ENCODE measurements at regions not wholly inside any gene's neighbourhood (a gene's known extent, or its start where the extent isn't known, plus 50 kb on each side); places are given as distances from the start of the nearest gene placed in this dataset.

- DNase-seq (ENCODE audit: low read depth), result no peak
Measured at GRCh38 chr3:80052271-80052670, 284.5 kb upstream of the ROBO1 start.

GRCh38 chr3:80051602-80051962 is 283.8 kb upstream of the ROBO1 start:
- DNase-seq (ENCODE audit: low read depth), result no peak

DNA sequence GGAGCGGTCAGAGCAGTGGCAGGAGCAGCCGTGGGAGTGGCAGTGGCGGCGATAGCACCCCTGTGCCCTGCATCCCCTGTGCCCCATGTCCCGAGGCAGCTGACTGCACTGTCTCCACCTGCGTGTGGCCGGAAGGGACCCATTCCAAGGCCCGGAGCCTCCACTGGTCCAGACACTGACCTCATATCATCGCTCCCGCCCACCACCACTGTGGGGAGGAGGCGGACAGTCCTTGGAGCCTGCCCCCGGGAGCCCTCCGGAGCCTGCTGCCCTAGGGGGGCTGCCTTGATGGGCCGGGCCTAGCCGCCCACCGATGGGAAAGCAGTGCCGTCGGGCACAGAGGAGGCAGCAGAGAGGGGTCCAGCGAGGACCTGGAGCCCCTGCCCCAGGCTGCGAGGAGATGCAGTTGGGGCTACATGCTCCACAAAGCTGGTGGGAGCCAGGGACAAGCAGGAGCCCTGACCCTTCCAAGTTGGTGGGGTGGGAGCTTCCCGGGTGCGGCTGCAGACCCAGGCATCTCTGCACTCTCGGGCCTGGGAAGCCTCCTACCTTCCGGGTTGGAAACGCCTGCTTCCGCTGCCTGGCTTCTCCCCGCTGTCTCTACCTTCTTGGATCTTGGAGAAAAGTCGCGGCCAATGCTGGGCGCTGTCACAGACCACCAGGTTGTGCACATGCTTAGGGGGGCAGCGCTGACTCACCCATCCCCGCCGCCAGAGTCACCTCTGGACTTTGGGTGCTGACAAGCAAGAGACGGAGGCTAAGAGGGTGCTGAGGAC is 283.2 kb upstream of the ROBO1 start:
- DNase-seq (ENCODE audit: low read depth), result no peak

GRCh38 chr3:80043226-80043625 is 275.4 kb upstream of the ROBO1 start:
- DNase-seq (ENCODE audit: low read depth), result no peak

GRCh38 chr3:80040067-80040466 is 272.3 kb upstream of the ROBO1 start:
- no peak for DNase-seq (ENCODE audit: low read depth)

GRCh38 chr3:80036176-80036575 is 268.4 kb upstream of the ROBO1 start:
- DNase-seq (ENCODE audit: low read depth), result no peak

GRCh38 chr3:80035021-80035420 is 267.2 kb upstream of the ROBO1 start:
- no peak for DNase-seq (ENCODE audit: low read depth)

DNA sequence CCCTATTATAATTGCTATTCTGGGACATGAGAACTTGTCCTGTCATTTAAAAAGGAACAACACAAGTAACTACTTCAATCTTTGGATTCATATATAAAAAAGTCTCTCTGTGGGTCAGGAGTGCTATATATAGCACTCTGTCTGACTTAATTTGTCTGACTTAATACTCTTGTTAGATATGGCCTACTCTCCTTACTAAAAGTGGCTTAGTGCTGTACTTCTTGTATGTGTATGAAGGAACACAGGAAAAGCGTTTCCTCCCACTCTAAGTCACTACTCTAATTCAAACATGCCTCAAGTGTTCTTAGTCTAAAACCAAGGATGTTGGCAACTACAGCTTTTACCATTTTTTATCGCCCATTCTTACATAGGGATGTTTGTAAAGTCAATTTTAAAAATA is 255.2 kb upstream of the ROBO1 start:
- no peak for DNase-seq (ENCODE audit: low read depth)

- no peak for DNase-seq (ENCODE audit: low read depth)
Measured at GRCh38 chr3:80018375-80018774, 250.6 kb upstream of the ROBO1 start.

- DNase-seq (ENCODE audit: low read depth), result no peak
Measured at GRCh38 chr3:80017369-80017768, 249.6 kb upstream of the ROBO1 start.

DNA sequence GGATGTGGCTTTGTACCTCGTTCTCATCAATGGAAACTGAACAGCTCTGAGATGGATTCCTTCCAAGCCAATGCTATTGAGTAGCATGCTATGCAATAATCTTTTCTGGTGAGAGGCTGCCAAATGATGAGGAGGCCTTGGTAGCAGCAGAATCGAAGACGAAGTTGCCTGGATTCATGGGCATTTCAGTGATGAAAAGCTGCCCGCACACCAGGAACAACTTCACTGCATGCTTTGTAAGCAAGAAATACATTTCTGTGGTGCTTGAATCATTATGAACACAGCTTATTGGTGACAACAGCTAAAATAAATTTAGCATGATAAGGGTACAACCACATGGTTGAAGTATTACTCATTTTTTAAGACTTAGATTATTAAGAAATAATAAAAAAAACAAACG is 246.8 kb upstream of the ROBO1 start:
- DNase-seq (ENCODE audit: low read depth), result no peak

DNA sequence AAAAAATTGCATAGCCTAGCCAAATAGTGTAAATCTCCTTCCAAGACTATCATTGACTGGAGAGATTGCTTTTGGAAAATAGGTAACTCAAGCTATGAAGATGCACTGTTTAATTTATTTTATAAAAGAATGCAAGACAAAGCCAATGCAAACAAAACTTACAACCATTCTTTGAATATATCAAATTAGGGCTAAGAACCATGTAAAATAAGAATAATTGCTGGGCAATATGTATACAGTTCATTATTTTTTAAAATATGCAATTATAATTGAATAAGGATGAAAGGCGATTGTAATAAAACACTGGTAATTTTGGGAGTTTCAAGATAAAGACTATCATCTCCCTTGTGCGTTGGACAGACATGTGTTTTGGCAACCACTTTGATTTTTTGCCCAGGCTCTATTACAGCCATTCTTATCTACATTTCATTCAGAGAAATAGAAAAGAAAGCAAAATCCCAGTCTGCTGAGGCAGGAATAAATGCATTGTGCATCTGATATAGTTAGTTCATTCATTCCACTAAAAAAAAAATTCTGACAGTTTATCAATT is 242.3 kb upstream of the ROBO1 start:
- DNase-seq (ENCODE audit: low read depth), result no peak

DNA sequence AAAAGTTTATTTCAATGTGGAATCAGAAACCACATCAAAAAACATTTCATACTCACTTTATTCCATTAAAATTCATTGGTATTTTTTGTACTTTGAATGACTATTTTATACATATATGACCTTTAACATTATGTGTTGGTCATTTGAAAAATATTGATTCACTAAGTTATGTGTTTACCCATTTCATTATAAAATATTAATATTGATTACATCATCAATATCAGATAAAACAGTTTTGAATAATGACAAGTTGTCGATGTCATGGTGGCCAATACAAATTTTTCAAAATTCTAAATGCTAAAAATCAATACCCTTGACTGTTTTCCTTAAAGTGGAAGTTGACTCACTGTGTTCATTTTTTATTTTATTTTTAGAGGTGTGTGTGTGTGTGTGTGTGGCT is 239.7 kb upstream of the ROBO1 start:
- no peak for DNase-seq (ENCODE audit: low read depth)

DNA sequence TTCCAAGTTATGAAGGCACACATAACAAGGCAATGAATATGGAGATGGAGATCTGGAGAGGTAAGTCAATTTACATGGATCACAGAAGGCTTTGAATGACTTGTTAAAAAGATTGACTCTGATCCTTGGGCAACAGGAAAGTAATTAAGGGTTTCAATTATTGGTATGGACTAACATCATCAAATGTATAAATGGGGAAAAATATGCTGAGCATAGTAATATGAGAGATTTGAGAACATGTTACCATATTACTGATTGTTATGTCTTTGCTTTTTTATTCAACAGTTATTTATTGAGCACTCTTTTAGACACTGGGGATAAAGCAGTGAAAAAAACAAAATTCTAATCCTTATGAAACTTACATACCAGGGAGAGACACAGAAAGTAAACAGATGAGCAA is 238.5 kb upstream of the ROBO1 start:
- DNase-seq (ENCODE audit: low read depth), result no peak

- DNase-seq (ENCODE audit: low read depth), result no peak
Measured at GRCh38 chr3:80000022-80000421, 232.2 kb upstream of the ROBO1 start.

GRCh38 chr3:79994397-79994796 is 226.6 kb upstream of the ROBO1 start:
- no peak for DNase-seq (ENCODE audit: low read depth)

GRCh38 chr3:79986338-79986737 is 218.5 kb upstream of the ROBO1 start:
- DNase-seq (ENCODE audit: low read depth), result no peak

- no peak for DNase-seq (ENCODE audit: low read depth)
Measured at GRCh38 chr3:79985816-79986215, 218.0 kb upstream of the ROBO1 start.

DNA sequence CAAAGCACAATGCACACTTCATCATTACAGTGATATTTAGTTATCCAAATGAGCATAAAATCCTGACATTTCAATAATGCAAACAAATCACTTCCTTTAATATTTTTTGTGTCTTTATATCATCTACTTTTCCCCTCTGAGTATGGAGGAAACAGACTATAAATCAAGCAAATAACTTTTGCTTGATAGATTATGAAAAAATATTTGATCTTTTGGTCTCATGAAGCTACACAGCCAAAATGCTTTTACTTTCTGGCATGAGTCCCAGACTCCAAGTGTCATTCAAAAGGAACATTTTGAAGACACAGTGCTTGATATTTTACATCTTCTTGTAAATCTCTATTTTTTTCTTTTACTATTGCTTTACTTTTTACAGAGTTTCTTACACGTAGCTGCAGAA is 215.3 kb upstream of the ROBO1 start:
- DNase-seq (ENCODE audit: low read depth), result no peak

DNA sequence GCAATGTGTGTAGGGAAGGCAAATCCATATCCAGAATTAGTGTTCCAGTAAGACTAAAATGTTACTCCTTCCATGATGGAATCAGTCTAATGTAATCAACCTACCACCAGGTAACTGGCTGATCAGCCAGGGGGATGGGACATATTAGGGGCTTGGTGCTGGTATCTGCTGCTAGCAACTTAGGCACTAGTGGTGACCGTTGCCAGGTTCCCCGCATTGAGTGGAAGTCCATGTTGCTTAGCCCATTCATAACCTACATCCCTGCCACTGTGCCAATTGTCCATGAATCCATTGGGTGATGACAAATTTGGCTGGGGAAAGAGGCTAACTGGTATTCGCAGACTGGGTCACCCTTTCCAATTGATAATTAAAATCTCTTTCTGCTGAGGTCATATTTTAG is 212.2 kb upstream of the ROBO1 start:
- DNase-seq (ENCODE audit: low read depth), result no peak

- no peak for DNase-seq (ENCODE audit: low read depth)
Measured at GRCh38 chr3:79976466-79976865, 208.7 kb upstream of the ROBO1 start.

DNA sequence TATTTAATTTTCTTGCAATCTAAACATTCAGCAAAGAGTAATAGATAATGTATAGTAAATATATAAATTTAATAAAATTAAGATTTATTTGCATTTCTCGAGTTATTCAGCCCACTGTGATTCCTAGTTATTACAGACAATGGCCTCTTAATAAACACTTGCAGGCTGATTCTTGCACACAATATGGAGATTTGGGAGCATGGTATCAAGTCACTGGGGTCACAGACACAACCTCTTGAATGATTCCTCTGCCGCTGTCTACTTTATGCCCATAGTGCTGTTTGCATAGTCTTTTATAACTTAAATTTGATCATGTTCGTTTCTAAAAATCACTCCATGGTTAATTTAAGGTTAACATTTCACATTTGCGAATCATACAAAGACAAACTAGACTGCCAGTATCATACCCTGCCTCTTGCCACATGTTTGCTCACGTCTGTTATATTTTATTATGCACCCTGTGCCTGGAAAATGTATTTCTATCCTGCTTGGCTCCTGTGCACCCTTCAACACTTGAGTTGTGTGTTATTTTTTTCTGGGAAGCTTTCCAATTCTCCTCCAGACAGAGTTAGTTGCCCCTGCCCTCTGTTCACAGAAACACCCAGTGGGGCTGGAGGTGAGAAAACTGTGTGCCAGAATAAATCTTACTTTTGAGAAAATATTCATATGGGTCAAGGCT is 206.3 kb upstream of the ROBO1 start:
- DNase-seq (ENCODE audit: low read depth), result no peak

GRCh38 chr3:79973482-79973881 is 205.7 kb upstream of the ROBO1 start:
- no peak for DNase-seq (ENCODE audit: low read depth)

- DNase-seq (ENCODE audit: low read depth), result no peak
Measured at GRCh38 chr3:79968418-79968817, 200.6 kb upstream of the ROBO1 start.
